ENCODE measurements at regions not wholly inside any gene's neighbourhood (a gene's known extent, or its start where the extent isn't known, plus 50 kb on each side); places are given as distances from the start of the nearest gene placed in this dataset.

GRCh38 chr5:135159626-135160025, 125.6 kb upstream of the PITX1 start:
- TF ChIP-seq CTCF (IDR thresholded peaks at IDR 0.05), result no peak
- no peak for TF ChIP-seq POLR2A (IDR thresholded peaks at IDR 0.05)

Measured in lower leg skin (tissue), 3 donors.